ENCODE measurements at regions not wholly inside any gene's neighbourhood (a gene's known extent, or its start where the extent isn't known, plus 50 kb on each side); places are given as distances from the start of the nearest gene placed in this dataset.

DNA sequence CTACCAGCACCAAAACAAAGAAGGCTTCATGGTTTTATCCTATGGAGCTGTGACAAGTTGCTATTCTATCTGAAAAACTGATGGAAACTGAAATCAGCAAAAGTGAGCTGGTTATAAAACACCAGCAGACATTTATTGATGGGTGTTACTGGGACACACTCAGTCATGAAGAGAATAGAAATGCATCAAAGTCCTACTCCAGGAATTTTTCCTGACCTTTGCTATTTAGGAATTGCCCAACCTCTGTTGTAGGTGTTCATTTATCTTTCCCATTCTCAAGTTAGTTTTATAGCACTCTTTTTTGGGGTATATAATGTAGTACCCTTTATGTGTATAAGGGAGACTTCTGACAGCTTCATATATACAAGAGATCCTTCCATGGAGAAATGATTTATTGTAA lies 533.2 kb downstream of the REEP3 start:
- no peaks in the 10 kb centered on the region for H3K27me3 ChIP-seq
- no peaks in the 10 kb centered on the region for H3K4me1 ChIP-seq
- no peak for DNase-seq (ENCODE audit: low spot score)

DNA sequence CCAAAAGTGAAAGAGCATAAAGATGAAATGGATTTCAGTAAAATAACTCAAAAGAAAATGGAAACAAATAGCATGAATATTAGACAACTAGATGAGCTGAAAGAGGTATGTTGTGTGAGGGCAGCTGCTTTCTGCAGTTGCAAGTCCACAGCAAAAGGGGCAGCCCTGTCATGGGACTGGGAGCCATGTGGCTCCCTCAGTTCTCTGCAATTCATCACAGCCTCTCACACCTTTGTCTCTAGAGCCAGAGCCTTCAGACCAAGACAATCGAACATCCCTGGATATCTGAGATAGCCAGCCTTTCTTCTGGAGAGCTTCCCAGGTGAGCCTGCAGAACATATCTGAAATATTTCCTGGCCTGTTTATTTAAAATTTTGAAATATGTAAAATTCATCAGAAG lies 538.7 kb downstream of the REEP3 start:
- no peak overlapping the region for H3K4me3 ChIP-seq
- TF ChIP-seq, protein P1, sequence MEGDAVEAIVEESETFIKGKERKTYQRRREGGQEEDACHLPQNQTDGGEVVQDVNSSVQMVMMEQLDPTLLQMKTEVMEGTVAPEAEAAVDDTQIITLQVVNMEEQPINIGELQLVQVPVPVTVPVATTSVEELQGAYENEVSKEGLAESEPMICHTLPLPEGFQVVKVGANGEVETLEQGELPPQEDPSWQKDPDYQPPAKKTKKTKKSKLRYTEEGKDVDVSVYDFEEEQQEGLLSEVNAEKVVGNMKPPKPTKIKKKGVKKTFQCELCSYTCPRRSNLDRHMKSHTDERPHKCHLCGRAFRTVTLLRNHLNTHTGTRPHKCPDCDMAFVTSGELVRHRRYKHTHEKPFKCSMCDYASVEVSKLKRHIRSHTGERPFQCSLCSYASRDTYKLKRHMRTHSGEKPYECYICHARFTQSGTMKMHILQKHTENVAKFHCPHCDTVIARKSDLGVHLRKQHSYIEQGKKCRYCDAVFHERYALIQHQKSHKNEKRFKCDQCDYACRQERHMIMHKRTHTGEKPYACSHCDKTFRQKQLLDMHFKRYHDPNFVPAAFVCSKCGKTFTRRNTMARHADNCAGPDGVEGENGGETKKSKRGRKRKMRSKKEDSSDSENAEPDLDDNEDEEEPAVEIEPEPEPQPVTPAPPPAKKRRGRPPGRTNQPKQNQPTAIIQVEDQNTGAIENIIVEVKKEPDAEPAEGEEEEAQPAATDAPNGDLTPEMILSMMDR (IDR thresholded peaks at IDR 0.05) = no peak
- H3K27ac ChIP-seq = no peak overlapping the region

More for the DNA sequence above, 533.2 kb downstream of the REEP3 start:
- Histone ChIP-seq H3K36me3 (no peaks in the 10 kb centered on the region), H3K27ac (no peak overlapping the region), H3K9me3 (no peaks in the 10 kb centered on the region), H3K4me3 (no peak overlapping the region)
- TF ChIP-seq, protein P1 (IDR thresholded peaks at IDR 0.05) = no peak

DNA sequence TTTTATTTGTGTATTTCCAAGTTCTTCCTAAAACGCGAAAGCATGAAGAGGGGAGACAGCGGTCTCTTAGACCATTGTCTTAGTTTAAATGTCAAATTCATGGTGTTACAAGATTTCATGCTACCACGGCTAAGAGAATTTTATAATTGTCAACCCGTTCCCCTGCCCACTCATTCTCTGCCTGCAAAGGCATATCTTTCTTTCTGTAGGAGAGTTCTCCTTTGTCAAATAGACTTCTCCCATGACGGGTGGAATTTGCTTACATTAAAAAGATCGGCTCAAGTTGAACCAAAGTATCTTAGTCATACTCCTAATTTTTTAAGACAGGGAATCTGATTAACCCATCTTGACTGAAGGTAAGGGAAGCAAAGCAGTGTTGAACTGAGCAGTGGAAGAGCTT lies 539.2 kb downstream of the REEP3 start:
- Histone ChIP-seq H3K4me3 (no peak overlapping the region), H3K27ac (no peak overlapping the region), H3K4me1 (no peaks in the 10 kb centered on the region), H3K27me3 (no peaks in the 10 kb centered on the region), H3K9me3 (no peaks in the 10 kb centered on the region), H3K36me3 (no peaks in the 10 kb centered on the region)
- TF ChIP-seq, protein P1 (IDR thresholded peaks at IDR 0.05) = no peak
- no peak for DNase-seq (ENCODE audit: low spot score)

More for the DNA sequence above, 538.7 kb downstream of the REEP3 start:
- H3K9me3 ChIP-seq = no peaks in the 10 kb centered on the region
- H3K27me3 ChIP-seq = no peaks in the 10 kb centered on the region
- no peaks in the 10 kb centered on the region for H3K4me1 ChIP-seq
- H3K36me3 ChIP-seq = no peaks in the 10 kb centered on the region
- no peak for DNase-seq (ENCODE audit: low spot score)

GRCh38 chr10:64062793-64063192 lies 541.6 kb downstream of the REEP3 start:
- Histone ChIP-seq H3K9me3 (no peaks in the 10 kb centered on the region), H3K4me1 (peaks cover 0 to 12% of the 10 kb centered on the region in 2 donors), H3K36me3 (no peaks in the 10 kb centered on the region), H3K27me3 (no peaks in the 10 kb centered on the region), H3K27ac (no peak overlapping the region), H3K4me3 (no peak overlapping the region)
- TF ChIP-seq, protein P1 (IDR thresholded peaks at IDR 0.05) = no peak
- no peak for DNase-seq (ENCODE audit: low spot score)

GRCh38 chr10:64067009-64067606 lies 545.9 kb downstream of the REEP3 start:
- TF ChIP-seq, protein P1 (IDR thresholded peaks at IDR 0.05) = no peak
- no peak for DNase-seq (ENCODE audit: low spot score)

GRCh38 chr10:64067859-64068258 lies 546.7 kb downstream of the REEP3 start:
- Histone ChIP-seq H3K4me1 (peaks cover 0 to 13% of the 10 kb centered on the region in 2 donors), H3K27ac (no peak overlapping the region), H3K27me3 (no peaks in the 10 kb centered on the region), H3K9me3 (no peaks in the 10 kb centered on the region), H3K36me3 (no peaks in the 10 kb centered on the region), H3K4me3 (no peak overlapping the region)
- DNase-seq (ENCODE audit: low spot score) = no peak
- TF ChIP-seq, protein P1 (IDR thresholded peaks at IDR 0.05) = no peak

More at GRCh38 chr10:64067009-64067606, 545.9 kb downstream of the REEP3 start:
- no peaks in the 10 kb centered on the region for H3K36me3 ChIP-seq
- H3K4me3 ChIP-seq = no peak overlapping the region
- peaks cover 0 to 13% of the 10 kb centered on the region in 2 donors for H3K4me1 ChIP-seq
- peak overlapping the region in 1 of 2 donors; percentile 47 for H3K27ac ChIP-seq
- no peaks in the 10 kb centered on the region for H3K27me3 ChIP-seq
- no peaks in the 10 kb centered on the region for H3K9me3 ChIP-seq
